Thymus (tissue), 11 donors: ENCODE measurements at regions not wholly inside any gene's neighbourhood (a gene's known extent, or its start where the extent isn't known, plus 50 kb on each side); places are given as distances from the start of the nearest gene placed in this dataset.

Source experiments
- DNase-seq, 9 donors: peaks; one replicate each; pipeline ENCODE4 v3.0.0-alpha.2; 2013; ENCODE audit warnings: low spot score in 9 of 9, low read depth in 6 of 9, missing footprints in 1 of 9
- H3K27ac ChIP-seq, 2 donors: one replicate each; pipeline ENCODE4 v1.5.1; 2013; ENCODE audit warnings: control low read depth in 1 of 2, low read depth in 1 of 2, low read length in 1 of 2, mild to moderate bottlenecking in 1 of 2, moderate library complexity in 1 of 2
- H3K27me3 ChIP-seq, 2 donors: one replicate each; pipeline ENCODE4 v1.5.1; 2013; ENCODE audit warnings: low read length in 1 of 2; ENCODE audit not compliant: control insufficient read depth in 2 of 2, insufficient read depth in 1 of 2
- H3K36me3 ChIP-seq, 2 donors: one replicate each; pipeline ENCODE4 v1.5.1; 2013; ENCODE audit warnings: low read length in 1 of 2, mild to moderate bottlenecking in 1 of 2, moderate library complexity in 1 of 2; ENCODE audit not compliant: control insufficient read depth in 2 of 2, insufficient read depth in 2 of 2
- H3K4me1 ChIP-seq, 2 donors: one replicate each; pipeline ENCODE4 v1.5.1; 2013; ENCODE audit warnings: low read length in 2 of 2; ENCODE audit not compliant: control insufficient read depth in 2 of 2, insufficient read depth in 2 of 2
- H3K4me3 ChIP-seq, 2 donors: one replicate each; pipeline ENCODE4 v1.5.1; 2013; ENCODE audit warnings: low read length in 2 of 2, control low read depth in 1 of 2, mild to moderate bottlenecking in 1 of 2
- H3K9me3 ChIP-seq, 2 donors: one replicate each; pipeline ENCODE4 v1.5.1; 2013; ENCODE audit warnings: low read length in 1 of 2, mild to moderate bottlenecking in 1 of 2; ENCODE audit not compliant: control insufficient read depth in 2 of 2, insufficient read depth in 1 of 2
- WGBS: extraction: QIAGEN DNeasy Blood & Tissue Kit; methylation state at CpG from one replicate; pipeline ENCODE4 v1.1.7; 2013; 5-methylcytosine and 5-hydroxymethylcytosine counted together
- donor health status: healthy.

GRCh38 chr11:103825469-103825868, 211.0 kb upstream of the DDI1 start:
- Histone ChIP-seq H3K4me3 (no peak overlapping the region), H3K9me3 (peaks cover 0 to 3% of the 10 kb centered on the region in 2 donors), H3K36me3 (no peaks in the 10 kb centered on the region), H3K27me3 (no peaks in the 10 kb centered on the region), H3K4me1 (no peaks in the 10 kb centered on the region), H3K27ac (no peak overlapping the region)
- DNase-seq, result no peak
- WGBS, result 94% methylated on average over 2 of the region's 2 CpGs

- H3K27me3 ChIP-seq, result no peaks in the 10 kb centered on the region
- WGBS, result 66% methylated on average over 1 of the region's 1 CpG
Measured at GRCh38 chr11:103826856-103827255, 209.6 kb upstream of the DDI1 start.

GRCh38 chr11:103829596-103829995, 206.8 kb upstream of the DDI1 start:
- Histone ChIP-seq H3K4me1 (no peaks in the 10 kb centered on the region), H3K36me3 (no peaks in the 10 kb centered on the region), H3K27me3 (no peaks in the 10 kb centered on the region), H3K4me3 (no peak overlapping the region), H3K9me3 (no peaks in the 10 kb centered on the region), H3K27ac (no peak overlapping the region)
- WGBS, result 95% methylated on average over 4 of the region's 4 CpGs
- DNase-seq, result no peak

More at GRCh38 chr11:103826856-103827255, 209.6 kb upstream of the DDI1 start:
- Histone ChIP-seq H3K36me3 (no peaks in the 10 kb centered on the region), H3K4me1 (no peaks in the 10 kb centered on the region), H3K9me3 (no peaks in the 10 kb centered on the region), H3K4me3 (no peak overlapping the region), H3K27ac (no peak overlapping the region)
- no peak for DNase-seq

- Histone ChIP-seq H3K27me3 (no peaks in the 10 kb centered on the region), H3K4me1 (no peaks in the 10 kb centered on the region), H3K27ac (no peak overlapping the region), H3K9me3 (no peaks in the 10 kb centered on the region), H3K4me3 (no peak overlapping the region), H3K36me3 (no peaks in the 10 kb centered on the region)
- 0% methylated on average over 1 of the region's 1 CpG for WGBS
- DNase-seq, result no peak
Measured at GRCh38 chr11:103830205-103830604, 206.2 kb upstream of the DDI1 start.

DNA sequence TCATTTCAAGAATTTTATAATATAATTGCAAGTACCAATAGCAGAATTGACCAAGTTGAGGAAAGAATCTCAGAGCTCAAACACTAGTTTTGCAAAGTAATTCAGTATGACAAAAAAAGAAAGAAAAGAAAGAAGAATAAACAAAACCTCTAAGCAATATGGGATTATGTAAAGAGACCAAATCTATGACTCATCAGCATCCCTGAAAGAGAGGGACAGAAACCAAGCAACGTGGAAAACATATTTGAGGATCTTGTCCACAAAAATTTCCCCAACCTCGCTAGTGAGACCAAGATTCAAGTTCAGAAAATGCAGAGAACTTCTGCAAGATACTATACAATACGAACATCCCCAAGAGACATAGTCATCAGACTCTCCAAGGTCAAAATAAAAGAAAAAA, 203.7 kb upstream of the DDI1 start:
- Histone ChIP-seq H3K27me3 (no peaks in the 10 kb centered on the region), H3K4me1 (no peaks in the 10 kb centered on the region), H3K36me3 (no peaks in the 10 kb centered on the region), H3K27ac (no peak overlapping the region), H3K9me3 (no peaks in the 10 kb centered on the region), H3K4me3 (no peak overlapping the region)
- DNase-seq, result no peak
- 87% methylated on average over 3 of the region's 3 CpGs for WGBS

- Histone ChIP-seq H3K36me3 (no peaks in the 10 kb centered on the region), H3K4me3 (no peak overlapping the region), H3K9me3 (no peaks in the 10 kb centered on the region), H3K27ac (no peak overlapping the region), H3K27me3 (no peaks in the 10 kb centered on the region), H3K4me1 (no peaks in the 10 kb centered on the region)
- 95% methylated on average over 6 of the region's 6 CpGs for WGBS
- no peak for DNase-seq
Measured at GRCh38 chr11:103842191-103842590, 194.2 kb upstream of the DDI1 start.

GRCh38 chr11:103842795-103843194, 193.6 kb upstream of the DDI1 start:
- Histone ChIP-seq H3K27me3 (no peaks in the 10 kb centered on the region), H3K36me3 (no peaks in the 10 kb centered on the region), H3K27ac (no peak overlapping the region), H3K4me1 (no peaks in the 10 kb centered on the region), H3K9me3 (no peaks in the 10 kb centered on the region), H3K4me3 (no peak overlapping the region)
- no peak for DNase-seq
- 93% methylated on average over 2 of the region's 2 CpGs for WGBS

DNA sequence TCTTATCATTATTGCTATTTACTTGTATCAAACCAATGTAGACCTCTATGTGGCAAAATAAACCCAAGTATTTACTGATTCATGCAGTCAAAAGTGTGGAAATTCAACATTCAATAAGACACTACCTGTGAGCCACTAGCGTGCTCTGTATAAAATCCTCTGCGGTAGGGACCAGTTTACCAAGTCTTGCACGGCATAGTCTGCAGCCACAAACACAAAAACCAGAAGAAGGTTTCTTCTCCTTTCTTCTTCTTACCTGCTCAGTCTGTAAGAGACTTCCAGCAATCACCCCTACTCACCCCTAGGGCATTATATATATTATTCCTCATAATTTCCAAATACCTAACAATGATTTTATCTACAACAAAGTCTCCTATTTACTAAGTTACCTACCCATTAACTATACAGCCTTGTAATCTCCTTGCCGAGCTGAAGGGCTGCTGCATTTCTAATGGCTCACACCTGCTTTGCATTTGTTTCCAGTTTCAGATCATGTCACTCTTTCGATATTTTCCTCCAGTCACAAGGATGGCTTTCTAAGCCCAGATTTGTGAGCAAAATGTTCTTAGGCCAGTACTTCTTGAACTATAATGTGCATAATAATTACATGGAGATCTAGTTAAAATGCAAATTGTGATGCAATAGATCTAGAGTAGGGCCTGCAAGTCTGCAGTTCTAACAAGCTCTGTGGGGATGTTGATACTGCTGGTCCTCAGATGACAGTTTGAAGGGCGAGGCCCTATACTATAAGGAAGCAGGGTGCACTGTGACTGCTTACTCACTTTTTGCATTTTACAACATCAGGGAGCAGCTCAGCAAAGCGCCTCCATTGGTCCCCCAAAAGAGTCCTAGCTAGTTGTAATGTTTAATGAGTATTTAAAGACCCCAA, 191.9 kb upstream of the DDI1 start:
- 93% methylated on average over 7 of the region's 7 CpGs for whole genome bisulfite sequencing
- Histone ChIP-seq H3K27me3 (no peaks in the 10 kb centered on the region), H3K27ac (no peak overlapping the region), H3K4me3 (no peak overlapping the region), H3K36me3 (no peaks in the 10 kb centered on the region), H3K9me3 (no peaks in the 10 kb centered on the region), H3K4me1 (no peaks in the 10 kb centered on the region)
- no peak for DNase-seq

DNA sequence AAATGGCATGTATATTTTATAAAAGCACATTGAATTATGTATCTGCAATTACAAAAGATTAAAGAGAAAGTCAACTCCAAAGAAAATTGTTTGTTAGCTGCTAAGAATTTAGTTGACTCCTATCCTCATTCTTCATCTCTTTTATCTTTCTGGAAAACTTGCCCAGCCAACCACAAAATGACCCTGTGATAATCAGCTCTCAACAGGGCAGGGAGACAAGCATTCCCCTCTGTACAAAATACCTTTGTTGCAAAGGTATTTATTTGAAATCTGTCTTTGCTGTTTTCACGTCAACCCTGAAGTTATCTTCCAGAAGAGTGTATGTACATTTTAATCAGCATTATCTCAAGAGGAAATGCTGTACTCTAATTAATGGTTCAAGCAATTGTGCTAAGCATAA, 191.1 kb upstream of the DDI1 start:
- Histone ChIP-seq H3K4me3 (no peak overlapping the region), H3K9me3 (no peaks in the 10 kb centered on the region), H3K4me1 (no peaks in the 10 kb centered on the region), H3K27ac (no peak overlapping the region), H3K27me3 (no peaks in the 10 kb centered on the region), H3K36me3 (no peaks in the 10 kb centered on the region)
- DNase-seq, result no peak
- WGBS, result 96% methylated on average over 1 of the region's 1 CpG
